ENCODE measurements at regions not wholly inside any gene's neighbourhood (a gene's known extent, or its start where the extent isn't known, plus 50 kb on each side); places are given as distances from the start of the nearest gene placed in this dataset.
"Not testable (repeated sequence)": the region's sequence is repeated elsewhere in the genome, so short reads cannot be mapped to it uniquely, and the experiment has no call there.

DNA sequence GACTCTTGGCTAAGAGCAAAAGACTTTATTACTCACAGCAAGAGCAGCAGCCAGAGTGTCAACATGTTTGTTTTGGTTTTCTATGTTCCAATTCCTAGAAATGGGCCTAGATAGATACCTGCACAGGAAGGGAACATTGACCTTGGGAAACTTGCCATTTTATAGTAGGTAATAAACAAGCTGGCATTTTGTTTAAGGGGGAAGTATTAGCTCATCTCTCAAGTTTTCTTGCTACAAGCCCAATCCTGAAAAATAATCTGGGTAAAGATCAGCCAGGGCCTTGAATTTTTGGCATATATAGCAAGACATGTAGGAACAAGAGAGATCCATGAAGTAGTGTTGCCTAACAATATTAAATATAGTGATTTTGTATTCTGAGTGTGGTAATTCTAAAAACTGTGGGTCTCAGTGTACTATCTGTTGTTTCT, 51.4 kb upstream of the RGL1 start:
- DNase-seq: no peak

DNA sequence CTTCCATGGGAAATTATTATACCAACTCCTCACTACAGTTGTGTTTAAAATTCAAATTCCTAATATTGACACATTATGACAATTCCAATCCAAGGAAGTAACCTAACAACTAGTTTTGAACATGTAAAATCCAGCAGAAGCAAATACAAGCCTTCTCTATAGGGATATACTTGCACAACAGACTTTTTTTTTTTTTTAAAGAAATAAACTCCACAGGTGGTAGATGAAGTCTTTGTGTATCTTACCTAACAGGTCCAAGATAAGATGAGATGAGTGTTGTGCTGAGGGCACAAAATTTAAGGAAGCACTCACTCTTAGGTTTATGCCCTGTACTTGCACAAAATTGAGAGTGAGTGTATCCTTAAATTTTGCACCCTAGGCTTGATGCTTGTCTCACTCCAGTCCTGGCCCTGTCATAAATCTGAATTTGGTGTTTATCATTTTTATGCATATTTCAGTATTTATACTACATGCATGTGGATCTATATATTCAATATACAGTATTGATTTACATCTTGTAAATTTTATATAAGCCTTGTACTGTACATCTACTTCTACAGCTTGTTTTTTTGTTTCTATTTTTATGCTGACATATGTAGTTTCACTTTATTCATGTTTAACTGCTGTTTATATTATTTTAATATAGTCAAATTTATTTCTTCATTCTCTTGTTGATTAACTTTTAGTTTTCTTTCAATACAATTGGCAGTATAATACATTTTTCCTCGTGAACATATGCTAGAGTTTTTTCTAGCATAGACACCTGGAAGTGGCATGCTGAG, 60.6 kb upstream of the RGL1 start:
- no peak for DNase-seq

DNA sequence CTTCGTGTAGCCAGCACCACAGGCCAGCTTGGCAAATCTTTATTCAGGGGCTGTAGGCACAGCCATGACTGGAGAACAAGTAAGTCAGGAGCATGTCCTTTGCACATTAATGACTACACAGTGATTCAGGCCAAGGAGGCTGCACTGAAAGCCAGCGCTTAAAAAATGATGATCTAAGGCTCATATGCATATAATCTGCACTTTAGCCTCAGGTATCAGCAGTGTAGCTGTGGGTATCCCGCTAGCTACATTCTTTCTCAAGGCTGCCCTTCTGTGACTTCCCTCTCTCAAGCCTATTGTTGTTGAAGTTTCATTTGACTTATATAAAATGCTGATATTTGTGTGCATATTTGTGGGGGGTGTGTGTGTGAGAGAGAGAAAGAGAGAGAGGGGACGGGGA, 62.6 kb upstream of the RGL1 start:
- no peak for DNase-seq

DNA sequence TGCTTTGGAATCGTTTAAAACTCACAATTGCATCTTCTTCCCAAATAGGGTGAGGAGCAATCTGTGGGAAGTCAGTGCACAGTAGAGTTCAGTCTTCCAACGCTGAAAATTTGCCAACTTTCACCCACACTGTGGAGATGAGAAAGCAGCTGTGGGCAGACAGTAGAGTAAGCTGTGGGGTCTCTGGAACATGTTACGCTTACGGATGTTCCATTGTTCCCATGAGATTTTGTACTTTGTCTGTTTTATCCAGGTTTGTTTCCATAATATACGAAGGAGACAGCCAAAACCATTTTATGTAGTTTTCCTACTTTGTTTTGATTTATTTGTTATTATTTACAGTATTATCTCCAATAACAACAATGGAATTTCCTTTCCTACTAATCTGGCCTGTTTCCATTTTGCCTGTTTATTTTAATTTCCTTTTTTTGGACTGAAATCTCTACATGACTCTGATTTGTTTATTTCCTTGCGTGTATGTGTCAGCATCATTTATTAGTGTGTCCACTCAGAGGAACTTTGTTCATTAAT, 65.1 kb upstream of the RGL1 start:
- peak; percentile 59 for DNase-seq

DNA sequence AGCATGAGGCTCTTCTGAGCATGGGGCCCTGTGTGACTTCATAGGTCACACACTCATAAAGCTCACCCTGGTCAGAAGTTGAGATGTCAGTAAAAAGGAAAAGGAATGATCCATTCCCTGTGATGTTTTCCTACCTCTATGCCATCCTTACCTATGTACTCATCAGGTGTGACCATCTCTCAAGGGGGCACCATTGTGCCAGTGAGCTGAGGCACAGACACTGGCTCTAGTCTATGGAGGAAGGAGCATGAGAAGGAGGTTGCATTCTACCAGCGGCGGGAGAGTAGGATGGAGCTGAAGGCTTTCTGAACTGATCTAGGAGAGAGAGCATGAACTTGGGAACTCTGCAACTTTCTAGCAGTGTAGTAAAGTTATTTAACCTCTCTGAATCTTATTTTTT, 65.8 kb upstream of the RGL1 start:
- no peak for DNase-seq

DNA sequence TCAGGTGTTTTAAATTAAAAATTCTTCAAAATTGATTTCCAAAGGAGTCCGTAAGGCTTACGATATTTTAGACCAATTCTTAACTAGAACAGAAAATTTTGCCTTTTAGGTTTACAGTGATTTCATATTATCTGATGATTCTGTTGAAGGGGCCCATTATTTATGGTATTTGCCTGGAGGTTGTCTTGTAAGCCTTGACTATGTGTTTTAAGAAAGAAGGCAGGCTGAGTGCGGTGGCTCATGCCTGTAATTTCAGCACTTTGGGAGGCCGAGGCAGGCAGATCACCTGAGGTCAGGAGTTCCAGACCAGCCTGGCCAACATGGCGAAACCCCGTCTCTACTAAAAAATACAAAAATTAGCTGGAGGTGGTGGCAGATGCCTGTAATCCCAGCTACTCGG, 67.0 kb upstream of the RGL1 start:
- not testable (repeated sequence) for DNase-seq

DNA sequence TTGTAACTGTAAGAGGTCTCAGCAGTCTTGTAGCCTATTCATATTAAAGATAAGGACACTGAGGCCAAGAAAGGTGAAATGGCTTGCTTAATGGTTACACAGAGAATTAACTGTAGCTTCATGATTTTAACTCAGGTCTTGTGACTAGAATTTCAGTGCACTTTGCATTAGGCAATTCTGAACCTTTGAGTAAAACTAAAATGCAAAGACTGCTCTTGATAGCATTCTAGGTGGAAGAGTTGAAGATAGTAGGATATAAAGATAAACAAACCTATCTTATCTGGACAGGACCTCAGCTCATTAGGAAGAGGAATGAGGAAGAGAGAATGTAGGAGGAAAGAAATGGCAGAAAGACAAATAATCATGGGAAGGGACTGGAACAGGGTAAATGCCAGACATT, 68.6 kb upstream of the RGL1 start:
- DNase-seq: no peak

DNA sequence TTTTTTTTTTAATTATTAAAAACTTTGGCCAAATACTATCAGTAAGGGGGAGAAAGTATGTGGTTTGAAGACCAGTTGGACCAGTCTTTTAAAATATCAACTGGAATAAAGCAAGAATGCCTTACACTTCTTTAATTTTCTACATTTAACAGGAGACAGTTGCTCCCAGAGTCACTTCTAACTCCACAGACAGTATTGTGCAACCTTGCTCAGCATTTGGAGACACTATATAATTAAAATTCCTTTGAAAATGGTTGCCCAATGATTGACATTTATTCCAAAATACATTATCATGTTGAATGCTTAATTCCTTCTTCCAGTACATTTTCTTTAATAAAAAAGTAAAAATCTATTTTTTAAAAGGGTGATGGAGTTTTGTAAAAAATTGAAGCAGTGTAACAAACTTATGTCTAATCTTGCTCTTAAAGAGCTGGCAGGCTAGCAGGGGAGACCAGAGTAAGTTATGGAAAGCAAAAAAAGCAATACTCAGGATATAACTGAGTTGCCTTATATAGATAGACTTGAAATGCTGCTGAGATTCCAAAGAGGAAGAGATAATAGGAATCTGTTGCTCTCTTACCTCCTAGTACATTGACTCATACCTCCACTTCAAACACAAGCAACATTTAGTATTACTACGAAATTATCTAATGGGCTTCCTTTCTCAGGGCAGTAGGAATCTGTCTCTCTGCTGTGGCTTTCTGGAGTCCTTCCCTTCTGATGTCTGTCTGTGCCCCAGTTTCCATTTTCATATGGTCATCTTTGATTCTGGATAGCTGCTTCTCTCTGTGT, 69.7 kb upstream of the RGL1 start:
- no peak for DNase-seq

DNA sequence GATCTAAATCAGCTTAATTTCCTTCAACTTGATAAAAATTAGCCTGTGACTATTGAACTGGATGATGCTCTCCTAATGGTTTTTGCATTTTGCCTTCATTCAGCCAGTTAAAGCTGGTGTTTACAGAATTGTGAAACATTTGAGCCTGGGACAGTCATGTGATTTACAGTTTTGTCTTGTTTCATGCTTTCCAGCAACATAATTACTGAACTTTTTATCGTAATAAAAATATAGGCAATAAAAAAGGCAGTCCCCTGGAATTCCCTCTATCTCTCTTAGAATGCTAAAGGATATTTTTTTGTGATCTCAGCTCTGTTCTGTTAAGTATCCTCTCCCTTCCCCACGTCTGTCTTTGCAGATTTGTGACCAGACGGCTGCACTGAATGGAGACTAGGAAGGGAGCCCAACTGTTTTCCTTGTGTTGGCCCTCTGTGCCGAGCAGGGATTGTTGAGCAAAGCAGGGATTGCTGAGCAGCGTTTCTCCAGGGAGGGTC, 70.3 kb upstream of the RGL1 start:
- peak; percentile 77 for DNase-seq

DNA sequence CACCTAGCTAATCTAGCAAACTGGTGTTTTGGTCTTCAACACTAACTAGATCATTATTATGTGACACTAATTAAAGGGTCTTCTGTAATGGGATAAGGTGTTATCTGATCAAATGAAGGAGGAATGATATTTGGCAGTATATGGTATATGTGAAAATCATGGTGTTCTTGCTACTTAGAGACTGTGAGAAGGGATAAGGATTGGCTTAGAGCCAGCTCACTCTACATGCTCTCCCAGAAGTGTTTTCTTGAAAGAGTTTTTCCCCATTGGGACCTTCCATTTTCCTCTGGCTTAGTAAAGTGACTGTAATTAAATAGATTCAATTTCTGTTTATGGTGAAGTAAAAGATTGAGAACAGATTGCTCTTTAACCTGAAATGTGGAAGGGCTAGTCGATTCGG, 71.2 kb upstream of the RGL1 start:
- DNase-seq: no peak

DNA sequence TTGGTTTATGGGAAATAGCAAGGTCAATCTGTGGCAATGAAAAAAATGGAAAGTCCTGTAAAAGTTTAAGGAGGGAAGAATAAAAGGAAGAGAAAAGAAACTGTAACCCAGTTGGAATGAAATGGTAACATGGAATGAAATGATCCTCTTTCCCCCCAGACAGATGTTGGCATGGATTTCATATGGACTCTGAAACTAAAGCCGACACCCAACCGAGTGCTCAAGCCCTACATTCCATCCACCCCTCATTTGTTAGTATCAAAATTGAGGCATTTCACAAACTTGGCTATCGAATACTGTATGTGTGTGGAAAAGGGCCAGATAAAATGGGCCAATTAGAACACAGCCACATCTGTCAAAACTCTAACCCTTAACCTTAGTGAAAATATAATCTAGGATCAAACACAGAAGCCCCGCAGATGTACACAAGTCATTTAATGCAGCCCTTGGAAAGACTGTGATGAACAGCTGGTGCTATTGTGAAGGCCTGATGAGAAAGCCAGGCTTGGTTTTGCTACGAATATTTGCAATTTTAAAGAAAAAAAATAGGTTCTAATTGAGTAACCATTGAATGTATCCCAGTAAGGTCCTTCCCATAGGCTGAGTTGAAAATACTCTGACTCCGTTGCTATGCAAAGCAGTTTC, 72.6 kb upstream of the RGL1 start:
- DNase-seq: no peak

DNA sequence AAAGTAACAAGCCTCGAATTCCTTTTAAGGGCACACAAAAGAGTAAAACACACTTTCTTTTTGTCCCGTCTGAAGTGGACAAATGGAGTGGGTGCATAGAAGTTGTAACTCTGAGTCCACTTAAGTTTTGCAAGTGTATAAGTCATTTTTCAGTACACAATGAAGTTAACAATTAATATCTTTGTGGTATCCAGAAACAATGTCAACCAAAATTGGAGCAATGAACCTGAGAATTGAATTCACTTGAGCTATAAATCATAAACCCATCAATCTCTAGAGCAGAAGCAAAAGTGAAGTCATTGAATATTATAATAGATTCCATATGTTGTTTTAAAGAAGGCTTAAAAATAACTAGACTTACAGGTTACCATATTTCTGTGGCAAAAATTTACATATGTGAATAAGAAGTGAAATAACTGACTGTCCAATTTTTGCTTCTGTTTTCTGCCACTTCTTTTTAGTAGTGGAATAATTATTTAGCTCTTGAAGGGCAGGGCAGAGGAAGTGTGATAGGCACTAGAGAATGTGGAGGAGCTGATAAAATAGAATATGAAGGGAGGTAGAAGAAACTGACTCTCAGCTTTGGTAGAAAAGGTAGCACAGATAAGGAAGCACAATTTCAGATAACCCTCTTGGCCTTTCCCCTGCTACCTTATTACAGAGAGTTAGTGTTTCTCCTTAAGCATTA, 73.9 kb upstream of the RGL1 start:
- DNase-seq: no peak

DNA sequence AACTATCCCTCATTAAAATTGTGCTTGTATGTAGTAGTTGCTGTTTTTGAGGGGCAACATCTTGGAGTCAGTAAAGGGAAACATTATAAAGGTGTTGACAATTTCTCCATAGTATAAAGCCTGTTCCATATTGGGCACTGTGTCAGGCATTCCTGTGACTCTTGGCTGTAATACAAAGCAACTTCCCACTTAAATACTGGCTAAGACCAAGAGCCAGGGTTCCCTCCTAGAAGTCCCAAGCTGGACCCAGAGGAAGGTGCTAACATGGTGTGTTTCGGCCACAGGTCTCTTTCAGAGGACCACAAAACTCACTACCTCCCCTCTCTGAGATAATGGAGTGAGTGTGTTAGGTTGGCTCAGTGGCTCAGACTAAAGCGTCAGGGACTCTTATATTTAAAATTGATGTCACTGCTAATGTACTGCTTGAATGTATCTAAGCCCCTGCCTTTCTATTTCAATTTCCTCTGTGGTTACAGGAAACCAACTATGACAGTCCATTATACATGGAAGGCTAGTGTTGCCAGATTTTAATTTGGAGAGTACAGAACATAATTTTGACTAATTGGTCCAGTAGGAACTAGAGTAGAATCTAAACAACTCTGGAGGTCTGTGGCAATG, 74.7 kb upstream of the RGL1 start:
- DNase-seq: no peak

DNA sequence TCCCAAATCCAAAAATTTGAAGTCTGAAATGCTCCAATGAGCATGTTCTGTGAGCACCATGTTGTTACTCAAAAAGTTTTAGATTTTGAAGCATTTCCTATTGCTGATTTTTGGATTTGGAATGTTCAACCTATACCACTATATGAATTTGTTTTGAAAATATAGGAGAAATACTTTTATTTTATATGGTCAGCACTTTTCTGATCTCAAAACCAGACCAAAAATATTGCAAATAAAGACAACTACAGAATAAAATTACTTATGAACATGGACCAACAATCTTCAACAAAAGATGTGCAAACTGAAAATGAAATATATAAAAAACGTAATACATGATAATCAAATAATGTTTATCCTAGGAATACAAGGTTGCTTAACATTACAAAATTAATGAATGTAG, 73.7 kb upstream of the APOBEC4 start:
- no peak for DNase-seq

DNA sequence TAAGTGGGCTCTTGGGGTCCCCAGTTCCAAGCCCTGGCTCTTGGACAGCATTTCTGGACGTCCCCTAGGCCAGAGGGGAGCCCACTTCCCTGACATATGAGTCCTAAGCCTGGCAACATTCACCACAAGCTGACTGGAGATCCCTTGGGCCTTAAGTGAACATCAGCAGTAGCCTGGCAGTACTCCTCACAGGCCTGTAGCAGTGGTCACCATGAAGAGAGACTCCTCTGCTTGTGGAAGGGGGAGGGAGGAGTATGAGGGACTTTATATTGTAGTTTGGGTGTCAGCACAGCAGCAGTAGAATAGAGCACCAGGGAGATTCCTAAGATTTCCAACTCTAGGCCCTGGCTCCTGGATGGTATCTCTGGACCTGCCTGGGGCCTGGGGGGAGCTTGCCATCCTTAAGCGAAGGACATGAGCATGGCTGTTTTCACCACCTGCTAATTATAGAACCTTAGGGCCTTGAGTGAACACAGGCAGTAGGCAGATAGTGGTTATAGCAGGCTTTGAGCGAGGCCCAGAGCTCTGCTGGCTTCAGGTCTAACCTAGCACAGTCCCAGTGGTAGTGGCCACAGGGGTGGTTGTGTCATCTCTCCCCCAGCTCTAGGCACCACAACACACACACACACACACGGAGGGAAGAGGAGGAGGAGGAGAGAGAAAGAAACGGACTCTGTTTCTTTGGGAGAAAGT, 71.4 kb upstream of the APOBEC4 start:
- no peak for DNase-seq

DNA sequence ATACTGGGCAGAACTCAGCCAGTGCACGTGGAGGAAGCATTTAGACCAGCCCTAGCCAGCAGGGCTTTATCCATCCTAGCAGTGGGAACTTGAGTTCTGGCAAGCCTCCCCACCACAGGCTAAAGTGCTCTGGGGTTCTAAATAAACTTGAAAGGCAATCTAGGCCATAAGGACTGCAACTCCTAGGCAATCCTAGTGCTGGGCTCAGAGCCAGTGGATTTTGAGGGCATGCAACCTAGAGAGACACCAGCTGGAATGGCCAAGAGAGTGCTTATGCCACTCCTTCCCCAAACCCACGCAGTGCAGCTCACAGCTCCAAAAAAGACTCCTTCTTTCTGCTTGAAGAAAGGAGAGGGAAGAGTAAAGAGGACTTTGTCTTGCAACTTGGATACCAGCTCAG, 70.5 kb upstream of the APOBEC4 start:
- DNase-seq: no peak

DNA sequence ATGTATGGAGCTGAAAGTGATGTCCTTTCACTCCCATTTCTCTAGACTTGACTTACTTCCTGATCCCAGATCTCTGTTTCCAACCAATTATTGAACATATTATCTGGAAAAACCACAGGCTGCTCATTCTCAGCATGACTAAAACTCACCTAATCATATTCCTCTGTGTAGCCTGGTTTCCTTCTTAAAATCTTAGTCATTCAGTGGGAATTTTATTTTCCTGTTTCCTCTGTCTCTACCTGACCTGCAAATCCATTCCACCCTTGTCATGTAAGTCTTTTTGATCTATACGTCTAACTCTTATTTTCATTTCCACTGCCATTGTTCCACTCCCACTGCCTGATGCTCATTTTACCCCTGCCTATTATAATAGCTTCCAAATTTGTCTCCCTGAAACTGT, 67.9 kb upstream of the APOBEC4 start:
- no peak for DNase-seq

DNA sequence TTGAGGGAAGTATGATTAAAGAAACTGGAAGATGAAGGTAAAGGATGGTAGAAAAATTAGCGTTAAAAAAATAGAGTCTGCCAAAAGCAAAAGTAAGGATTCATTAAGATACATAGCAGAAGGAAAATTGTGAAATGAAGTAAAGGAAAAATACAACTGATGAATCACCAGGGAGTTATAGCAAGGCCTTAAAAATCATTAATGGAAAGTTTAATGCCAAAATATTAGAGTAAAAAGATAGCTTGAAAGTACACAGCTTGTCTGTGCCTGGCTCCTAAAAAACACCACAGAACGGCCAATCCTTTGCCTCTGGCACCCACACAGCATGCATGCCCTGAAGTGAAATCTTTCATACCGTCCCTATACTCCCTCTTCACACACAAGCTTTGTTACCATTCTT, 66.9 kb upstream of the APOBEC4 start:
- no peak for DNase-seq

DNA sequence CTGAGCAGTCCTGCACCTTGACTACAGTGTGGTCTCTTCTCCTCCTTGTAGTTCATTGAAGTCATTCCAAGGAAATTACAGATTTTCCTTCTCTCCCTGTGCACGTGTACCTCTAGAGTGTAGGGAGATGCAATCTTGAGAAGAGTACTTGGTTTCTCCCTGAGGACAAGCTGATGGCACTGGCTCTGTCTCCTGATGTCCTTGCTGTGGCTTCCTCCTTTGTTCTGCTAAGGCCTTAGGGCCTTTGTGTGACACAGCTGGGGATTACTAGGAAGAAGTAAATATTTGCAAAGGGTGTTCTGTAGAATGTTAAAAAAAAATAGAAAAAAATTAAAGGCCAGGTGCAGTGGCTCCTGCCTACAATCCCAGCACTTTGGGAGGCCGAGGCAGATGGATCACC, 66.2 kb upstream of the APOBEC4 start:
- DNase-seq: no peak

DNA sequence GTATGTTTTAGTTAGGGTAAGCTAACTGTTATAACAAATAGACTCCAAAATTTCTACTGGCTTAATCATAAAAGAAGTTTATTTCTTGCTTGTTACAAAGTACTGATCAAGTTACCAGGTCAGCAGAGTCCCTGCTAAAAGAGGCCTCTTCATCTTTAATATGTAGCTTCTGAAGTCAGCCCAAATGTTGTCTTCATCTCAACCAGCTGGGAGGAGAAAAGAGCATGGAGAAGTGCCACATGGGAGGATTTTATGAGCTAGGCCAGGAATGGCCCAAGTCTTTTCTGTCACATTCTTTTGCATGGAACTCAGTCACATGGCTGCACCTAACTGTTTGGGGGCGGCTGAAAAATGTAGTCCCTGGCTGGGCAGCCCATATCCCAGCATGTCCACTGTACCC, 63.2 kb upstream of the APOBEC4 start:
- DNase-seq: no peak

DNA sequence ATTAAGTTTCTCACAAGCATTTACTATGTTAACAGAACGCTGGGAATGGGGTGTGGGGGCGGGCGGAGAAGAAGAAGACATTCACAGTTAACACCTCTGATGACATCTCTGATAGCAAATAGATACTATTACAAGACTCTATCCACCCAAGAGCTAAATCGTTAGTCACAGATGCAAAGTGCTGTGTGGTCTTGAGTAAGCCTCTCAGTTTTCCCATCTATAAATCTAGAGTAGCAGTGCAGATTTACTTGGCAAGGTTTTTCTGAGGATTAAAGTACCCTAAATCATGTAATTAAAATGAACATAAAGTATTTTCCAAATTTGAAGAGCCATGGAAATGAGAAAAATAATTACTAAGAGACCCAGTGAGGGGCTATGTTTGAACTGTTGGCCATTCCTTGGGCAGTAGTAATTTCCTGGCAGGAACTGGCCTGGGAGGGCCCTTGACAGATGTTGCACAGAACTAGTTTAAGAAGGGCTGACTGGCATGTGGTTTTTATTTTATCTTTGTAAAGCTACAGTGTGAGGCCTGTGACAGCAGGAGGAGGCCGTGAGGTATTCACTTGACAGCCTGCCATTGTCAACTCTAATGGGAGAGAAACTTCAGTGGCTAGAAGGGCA, 58.7 kb upstream of the APOBEC4 start:
- DNase-seq: peak; percentile 48

Data from left kidney (tissue), 1 donor.